PC-3 (cell line): ENCODE measurements at regions not wholly inside any gene's neighbourhood (a gene's known extent, or its start where the extent isn't known, plus 50 kb on each side); places are given as distances from the start of the nearest gene placed in this dataset.

Experiments
- ATAC-seq: fragments of 200-7000 bp; cut with Tn5 transposase; 2 replicates; pipeline ENCODE4 v1.9.1; 2020; ENCODE audit warnings: mild to moderate bottlenecking, moderate library complexity
- BruUV-seq: library from RNA; stranded (reverse); fragments of 400-500 nt; replicated peaks from 2 replicates; lab custom pipeline; 2021; lab: Mats Ljungman, UMichigan
- CTCF ChIA-PET: fragments of 300-600 bp; sonication (Branson Sonifier 250); formaldehyde crosslinking; loops from one replicate; lab custom pipeline; 2022; ENCODE audit warnings: antibody characterized with exemption; lab: Charles Lee
- POLR2A ChIA-PET: fragments of 300-600 bp; sonication (Branson Sonifier 250); formaldehyde crosslinking; loops from one replicate; lab custom pipeline; 2022; ENCODE audit warnings: antibody characterized with exemption; ENCODE audit not compliant: unreplicated experiment; lab: Charles Lee
- DNase-seq: peaks from one replicate; pipeline ENCODE4 v3.0.0-alpha.2; 2015
- H2AFZ ChIP-seq: fragments of 300-600 bp; sonication (generic); 2 replicates; pipeline ENCODE4 v1.6.0; 2016; ENCODE audit warnings: antibody characterized with exemption, low read length
- H3F3A ChIP-seq: fragments of 300-600 bp; sonication (generic); one replicate; pipeline ENCODE4 v1.6.0; 2017; ENCODE audit warnings: antibody characterized with exemption, low read length, control low read depth, mild to moderate bottlenecking; ENCODE audit not compliant: unreplicated experiment
- H3K27ac ChIP-seq: fragments of 300-600 bp; sonication (generic); 2 replicates; pipeline ENCODE4 v1.5.1; 2016; ENCODE audit warnings: mild to moderate bottlenecking, low read length
- H3K27me3 ChIP-seq: fragments of 300-600 bp; sonication (generic); 2 replicates; pipeline ENCODE4 v1.6.1; 2016; ENCODE audit warnings: low read length, mixed read lengths
- H3K36me3 ChIP-seq: fragments of 300-600 bp; sonication (generic); 2 replicates; pipeline ENCODE4 v1.6.1; 2016; ENCODE audit warnings: low read depth, mixed run types, low read length, mixed read lengths
- H3K4me1 ChIP-seq: fragments of 300-600 bp; sonication (generic); 2 replicates; pipeline ENCODE4 v1.5.1; 2016; ENCODE audit warnings: low read length; ENCODE audit not compliant: insufficient read depth
- H3K4me2 ChIP-seq: fragments of 300-600 bp; sonication (generic); 2 replicates; pipeline ENCODE4 v1.6.0; 2016; ENCODE audit warnings: low read length
- H3K4me3 ChIP-seq: fragments of 300-600 bp; sonication (generic); 2 replicates; pipeline ENCODE4 v1.5.1; 2016; ENCODE audit warnings: mild to moderate bottlenecking, low read length, mixed read lengths
- H3K79me2 ChIP-seq: fragments of 300-600 bp; sonication (generic); 2 replicates; pipeline ENCODE4 v1.6.1; 2017; ENCODE audit warnings: low read length, mixed read lengths
- H3K9ac ChIP-seq: fragments of 300-600 bp; sonication (generic); 2 replicates; pipeline ENCODE4 v1.6.0; 2016; ENCODE audit warnings: mild to moderate bottlenecking, low read length
- H3K9me2 ChIP-seq: fragments of 300-600 bp; sonication (generic); replicated peaks from 2 replicates; pipeline ENCODE4 v1.6.1; 2016; ENCODE audit warnings: mixed run types, low read length, mixed read lengths
- H3K9me3 ChIP-seq: fragments of 300-600 bp; sonication (generic); 2 replicates; pipeline ENCODE4 v1.6.1; 2016; ENCODE audit warnings: low read length, mixed read lengths
- H4K20me1 ChIP-seq: fragments of 300-600 bp; sonication (generic); 2 replicates; pipeline ENCODE4 v1.6.1; 2016; ENCODE audit warnings: low read length, mixed read lengths
- EZH2 ChIP-seq: fragments of 300-600 bp; sonication (generic); IDR thresholded peaks from one replicate; pipeline ENCODE4 v1.6.1; 2017; ENCODE audit warnings: antibody characterized with exemption, mild to moderate bottlenecking, low read length; ENCODE audit not compliant: unreplicated experiment
- EZH2phosphoT487 ChIP-seq: fragments of 300-600 bp; sonication (generic); IDR thresholded peaks from 2 replicates; pipeline ENCODE4 v1.6.1; 2018; ENCODE audit warnings: mild to moderate bottlenecking, antibody characterized with exemption, low read length, borderline replicate concordance
- intact Hi-C: fragments of 100-400 bp; cut with micrococcal nuclease; formaldehyde crosslinking; loops from 2 replicates; pipeline ENCODE4 v1.9.0; 2023
- TF ChIP-seq, protein P1 (sequence below): fragments of 300-600 bp; sonication (generic); conservative IDR thresholded peaks from 2 replicates; pipeline ENCODE4 v1.5.1; 2017; ENCODE audit warnings: antibody characterized with exemption, low read depth, mild to moderate bottlenecking, low read length

DNA sequence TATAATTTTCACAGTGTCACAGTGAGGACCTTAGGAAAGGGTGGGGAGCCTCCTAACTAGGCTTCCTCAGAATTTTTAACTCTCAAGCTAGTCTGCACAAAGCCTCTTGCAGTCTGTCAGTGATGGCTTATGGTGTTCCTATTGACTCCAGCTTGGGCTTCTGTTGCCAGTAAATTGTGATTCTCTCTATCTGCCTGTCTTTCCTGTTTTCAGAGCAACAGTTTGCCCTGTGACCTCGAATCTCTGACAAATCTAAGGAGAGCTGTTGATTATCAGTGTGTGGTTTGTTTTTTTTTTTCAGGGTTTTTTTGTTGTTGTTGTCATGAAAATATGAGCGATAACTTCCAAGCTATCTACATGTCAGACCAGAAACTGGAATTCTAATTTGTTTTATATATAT, 423.2 kb upstream of the B3GALT2 start:
- no peak overlapping the region for H3K4me2 ChIP-seq
- no peak overlapping the region for H3K4me3 ChIP-seq
- POLR2A ChIA-PET = no interaction called here
- no peak for TF ChIP-seq EZH2
- H3K79me2 ChIP-seq = no peaks in the 10 kb centered on the region
- no peak overlapping the region for H2AFZ ChIP-seq
- no peaks in the 10 kb centered on the region for H3K36me3 ChIP-seq
- BruUV-seq = no TSS peak
- no peak for DNase-seq
- intact Hi-C loops = loop anchor here (10.0 kb wide), 1 partner anchor 425 kb away; the partner anchor contains the start of gene B3GALT2
- CTCF ChIA-PET = no interaction called here
- H3K9me2 ChIP-seq = no peaks in the 10 kb centered on the region
- no peaks in the 10 kb centered on the region for H3F3A ChIP-seq
- no peak overlapping the region for H3K27ac ChIP-seq
- H3K9ac ChIP-seq = no peak overlapping the region
- no peaks in the 10 kb centered on the region for H3K27me3 ChIP-seq
- no peak for ATAC-seq
- no peaks in the 10 kb centered on the region for H3K9me3 ChIP-seq
- no peaks in the 10 kb centered on the region for H4K20me1 ChIP-seq
- H3K4me1 ChIP-seq = peaks cover 2% of the 10 kb centered on the region; the same call in 1 of the 2 replicates

DNA sequence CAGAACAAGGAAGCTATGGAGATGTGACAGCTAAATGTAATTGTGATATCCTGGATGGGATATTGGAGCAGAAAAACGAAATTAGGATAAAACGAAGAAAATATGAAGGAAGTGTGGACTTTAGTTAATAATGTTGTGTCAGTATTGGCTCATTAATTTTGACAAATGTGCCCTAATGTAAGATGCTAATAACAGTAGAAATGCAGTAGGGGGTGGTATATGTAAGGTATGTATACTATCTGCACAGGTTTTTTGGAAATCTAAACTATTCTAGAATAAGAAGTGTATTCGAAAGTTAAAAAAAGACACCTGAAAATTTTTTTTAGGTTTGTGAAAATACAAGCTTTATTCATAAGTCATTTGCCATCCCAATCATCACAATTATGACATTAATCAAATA, 421.4 kb upstream of the B3GALT2 start:
- no peak overlapping the region for H3K4me3 ChIP-seq
- ATAC-seq (no peak), DNase-seq (peak; percentile 7)
- ChIA-PET CTCF (no interaction called here), POLR2A (interaction anchor here (0.7 kb wide), 1 partner anchor 756 kb away, joined by 3 read pairs; no protein-coding TSS in a partner anchor)
- intact Hi-C loops = loop anchor here (10.0 kb wide), 1 partner anchor 423 kb away; the partner anchor contains the start of gene B3GALT2
- no peaks in the 10 kb centered on the region for H3K9me3 ChIP-seq
- H3K36me3 ChIP-seq = no peaks in the 10 kb centered on the region
- no peak overlapping the region for H2AFZ ChIP-seq
- no peaks in the 10 kb centered on the region for H3F3A ChIP-seq
- no peak overlapping the region for H3K4me2 ChIP-seq
- BruUV-seq = no TSS peak
- no peak overlapping the region for H3K27ac ChIP-seq
- H4K20me1 ChIP-seq = no peaks in the 10 kb centered on the region
- H3K79me2 ChIP-seq = no peaks in the 10 kb centered on the region
- H3K9ac ChIP-seq = no peak overlapping the region
- no peaks in the 10 kb centered on the region for H3K9me2 ChIP-seq
- TF ChIP-seq EZH2phosphoT487 = no peak
- TF ChIP-seq, protein P1, sequence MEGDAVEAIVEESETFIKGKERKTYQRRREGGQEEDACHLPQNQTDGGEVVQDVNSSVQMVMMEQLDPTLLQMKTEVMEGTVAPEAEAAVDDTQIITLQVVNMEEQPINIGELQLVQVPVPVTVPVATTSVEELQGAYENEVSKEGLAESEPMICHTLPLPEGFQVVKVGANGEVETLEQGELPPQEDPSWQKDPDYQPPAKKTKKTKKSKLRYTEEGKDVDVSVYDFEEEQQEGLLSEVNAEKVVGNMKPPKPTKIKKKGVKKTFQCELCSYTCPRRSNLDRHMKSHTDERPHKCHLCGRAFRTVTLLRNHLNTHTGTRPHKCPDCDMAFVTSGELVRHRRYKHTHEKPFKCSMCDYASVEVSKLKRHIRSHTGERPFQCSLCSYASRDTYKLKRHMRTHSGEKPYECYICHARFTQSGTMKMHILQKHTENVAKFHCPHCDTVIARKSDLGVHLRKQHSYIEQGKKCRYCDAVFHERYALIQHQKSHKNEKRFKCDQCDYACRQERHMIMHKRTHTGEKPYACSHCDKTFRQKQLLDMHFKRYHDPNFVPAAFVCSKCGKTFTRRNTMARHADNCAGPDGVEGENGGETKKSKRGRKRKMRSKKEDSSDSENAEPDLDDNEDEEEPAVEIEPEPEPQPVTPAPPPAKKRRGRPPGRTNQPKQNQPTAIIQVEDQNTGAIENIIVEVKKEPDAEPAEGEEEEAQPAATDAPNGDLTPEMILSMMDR = peak; percentile 33; the same call in 1 of the 2 replicates
- H3K27me3 ChIP-seq = no peaks in the 10 kb centered on the region
- H3K4me1 ChIP-seq = no peaks in the 10 kb centered on the region

DNA sequence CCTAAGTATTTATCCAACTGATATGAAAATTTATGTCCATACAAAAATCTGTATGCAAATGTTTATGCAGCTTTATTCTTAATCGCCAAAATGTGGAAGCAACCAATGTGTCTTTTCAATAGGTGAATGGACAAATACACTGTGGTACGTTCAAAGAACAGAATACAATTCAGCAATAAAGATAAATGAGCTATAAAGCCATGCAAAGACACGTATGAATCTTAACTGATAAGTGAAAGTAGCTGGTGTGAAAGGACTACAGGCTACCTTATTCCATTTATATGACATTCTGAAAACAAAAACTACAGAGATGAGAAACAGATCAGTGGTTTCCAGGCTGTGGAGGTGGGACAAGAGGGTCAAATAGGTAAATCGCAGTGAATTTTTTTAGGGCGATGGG, 419.6 kb upstream of the B3GALT2 start:
- no TSS peak for BruUV-seq
- CTCF ChIA-PET = no interaction called here
- Histone ChIP-seq H3K4me1 (no peaks in the 10 kb centered on the region), H3K27ac (no peak overlapping the region), H3K79me2 (no peaks in the 10 kb centered on the region), H2AFZ (no peak overlapping the region), H3K36me3 (no peaks in the 10 kb centered on the region), H3K9ac (no peak overlapping the region), H3F3A (no peaks in the 10 kb centered on the region), H3K9me2 (no peaks in the 10 kb centered on the region), H3K4me2 (no peak overlapping the region), H3K27me3 (no peaks in the 10 kb centered on the region), H3K4me3 (no peak overlapping the region), H3K9me3 (no peaks in the 10 kb centered on the region), H4K20me1 (no peaks in the 10 kb centered on the region)
- POLR2A ChIA-PET = no interaction called here
- TF ChIP-seq, protein P1 = no peak
- TF ChIP-seq EZH2 (no peak), EZH2phosphoT487 (no peak)
- DNase-seq = no peak
- no peak for ATAC-seq
- intact Hi-C loops = loop anchor here (10.0 kb wide), 1 partner anchor 421 kb away; the partner anchor contains the start of gene B3GALT2
